ENCODE measurements at regions not wholly inside any gene's neighbourhood (a gene's known extent, or its start where the extent isn't known, plus 50 kb on each side); places are given as distances from the start of the nearest gene placed in this dataset.

DNA sequence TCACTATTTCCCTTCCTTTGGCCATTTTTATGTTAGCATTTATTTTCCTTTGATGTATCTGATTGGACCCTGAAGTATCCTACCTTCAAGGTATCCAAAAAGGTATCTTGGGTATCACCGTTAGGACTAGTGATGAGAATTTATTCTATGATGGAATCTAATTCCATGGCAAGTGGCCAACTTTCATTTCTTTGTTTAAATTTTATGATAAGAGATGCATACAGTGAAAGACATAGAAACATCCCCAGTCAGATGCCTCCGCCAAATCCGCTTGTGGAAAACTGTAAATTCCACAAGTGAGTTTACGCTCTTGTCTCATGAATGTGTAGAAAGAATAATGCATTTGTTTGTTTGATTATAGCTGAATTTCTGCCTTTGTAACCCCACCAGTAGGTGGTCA lies 153.7 kb upstream of the NR2F2 start:
- H3K27me3 ChIP-seq (ENCODE audit: control insufficient read depth, insufficient read depth, low read length), result no peaks in the 10 kb centered on the region
- no peaks in the 10 kb centered on the region for H3K9me3 ChIP-seq (replicated peaks; ENCODE audit: low read length)
- no peak overlapping the region for H3K9ac ChIP-seq (ENCODE audit: low read depth, low read length)
- no peak overlapping the region for H3K4me3 ChIP-seq (ENCODE audit: low read length)
- no peaks in the 10 kb centered on the region for H3K4me1 ChIP-seq (ENCODE audit: control insufficient read depth, insufficient read depth, low read length)
- no peak overlapping the region for H3K4me2 ChIP-seq (ENCODE audit: low read length)
- H3K36me3 ChIP-seq (ENCODE audit: insufficient read depth, low read length), result no peaks in the 10 kb centered on the region

DNA sequence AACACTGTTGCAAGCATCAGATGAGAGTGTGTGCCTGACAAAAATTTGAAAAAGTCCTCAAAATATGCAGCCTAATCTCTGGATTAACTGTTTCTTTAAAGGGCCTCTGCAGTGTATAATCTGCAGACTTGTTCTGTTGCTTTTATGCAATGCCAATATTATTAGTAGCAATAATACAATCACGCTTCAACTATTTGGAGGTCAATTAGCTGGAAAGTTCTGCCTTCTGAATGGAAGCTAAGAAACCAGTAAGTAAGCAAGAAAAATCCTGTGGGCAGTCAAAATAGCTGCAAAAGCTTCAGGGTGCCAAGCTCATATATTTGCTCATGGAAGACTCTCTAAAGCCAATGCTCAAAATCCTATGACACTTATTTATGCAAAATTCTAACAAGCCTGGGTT lies 153.2 kb upstream of the NR2F2 start:
- Histone ChIP-seq H3K4me2 (ENCODE audit: low read length) (no peak overlapping the region), H3K9me3 (replicated peaks; ENCODE audit: low read length) (no peaks in the 10 kb centered on the region), H3K9ac (ENCODE audit: low read depth, low read length) (no peak overlapping the region), H3K4me1 (ENCODE audit: control insufficient read depth, insufficient read depth, low read length) (no peaks in the 10 kb centered on the region), H3K36me3 (ENCODE audit: insufficient read depth, low read length) (no peaks in the 10 kb centered on the region), H3K27me3 (ENCODE audit: control insufficient read depth, insufficient read depth, low read length) (no peaks in the 10 kb centered on the region), H3K4me3 (ENCODE audit: low read length) (no peak overlapping the region)

DNA sequence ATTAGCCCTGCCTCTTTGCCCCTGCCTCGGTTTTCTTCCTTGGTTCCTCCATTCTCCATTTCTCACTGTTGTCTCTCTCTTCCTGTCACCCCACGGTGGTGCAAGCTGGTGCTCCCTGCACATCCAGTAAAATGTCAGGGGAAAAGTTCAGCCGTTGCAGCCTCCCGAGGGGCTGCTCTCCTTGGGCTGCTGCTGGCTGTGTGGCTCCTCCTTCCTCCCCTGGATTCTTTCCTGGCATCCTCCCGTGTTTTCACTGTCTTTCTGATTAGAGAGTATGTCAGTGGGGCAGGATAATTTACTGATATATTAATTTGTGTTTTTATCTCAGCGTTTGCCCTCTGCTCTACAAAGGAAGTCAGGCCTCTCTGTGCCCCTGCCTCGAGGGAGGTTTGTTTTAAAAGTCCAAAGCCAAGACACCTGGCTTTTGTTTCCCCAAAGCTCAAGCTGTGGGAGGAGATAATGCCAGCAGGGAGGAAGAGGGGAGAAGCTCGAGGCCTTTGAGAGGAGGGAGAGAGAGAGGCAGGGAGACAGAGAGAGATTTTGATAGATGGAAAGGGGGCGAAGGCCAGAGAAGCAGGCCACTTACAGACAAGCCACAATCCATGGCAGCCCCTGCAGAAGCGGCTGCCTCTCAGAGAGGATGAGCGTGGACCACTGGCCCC lies 150.3 kb upstream of the NR2F2 start:
- H3K4me3 ChIP-seq (ENCODE audit: low read length), result no peak overlapping the region
- H3K27me3 ChIP-seq (ENCODE audit: control insufficient read depth, insufficient read depth, low read length), result no peaks in the 10 kb centered on the region
- H3K4me2 ChIP-seq (ENCODE audit: low read length), result no peak overlapping the region
- no peaks in the 10 kb centered on the region for H3K36me3 ChIP-seq (ENCODE audit: insufficient read depth, low read length)
- H3K4me1 ChIP-seq (ENCODE audit: control insufficient read depth, insufficient read depth, low read length), result no peaks in the 10 kb centered on the region
- no peaks in the 10 kb centered on the region for H3K9me3 ChIP-seq (replicated peaks; ENCODE audit: low read length)
- no peak overlapping the region for H3K9ac ChIP-seq (ENCODE audit: low read depth, low read length)

- no peaks in the 10 kb centered on the region for H3K27me3 ChIP-seq (ENCODE audit: control insufficient read depth, insufficient read depth, low read length)
- no peak overlapping the region for H3K9ac ChIP-seq (ENCODE audit: low read depth, low read length)
- H3K4me3 ChIP-seq (ENCODE audit: low read length), result no peak overlapping the region
- no peaks in the 10 kb centered on the region for H3K4me1 ChIP-seq (ENCODE audit: control insufficient read depth, insufficient read depth, low read length)
- H3K4me2 ChIP-seq (ENCODE audit: low read length), result no peak overlapping the region
- H3K36me3 ChIP-seq (ENCODE audit: insufficient read depth, low read length), result no peaks in the 10 kb centered on the region
- no peaks in the 10 kb centered on the region for H3K9me3 ChIP-seq (replicated peaks; ENCODE audit: low read length)
Measured at GRCh38 chr15:96181217-96181616, 149.3 kb upstream of the NR2F2 start.

DNA sequence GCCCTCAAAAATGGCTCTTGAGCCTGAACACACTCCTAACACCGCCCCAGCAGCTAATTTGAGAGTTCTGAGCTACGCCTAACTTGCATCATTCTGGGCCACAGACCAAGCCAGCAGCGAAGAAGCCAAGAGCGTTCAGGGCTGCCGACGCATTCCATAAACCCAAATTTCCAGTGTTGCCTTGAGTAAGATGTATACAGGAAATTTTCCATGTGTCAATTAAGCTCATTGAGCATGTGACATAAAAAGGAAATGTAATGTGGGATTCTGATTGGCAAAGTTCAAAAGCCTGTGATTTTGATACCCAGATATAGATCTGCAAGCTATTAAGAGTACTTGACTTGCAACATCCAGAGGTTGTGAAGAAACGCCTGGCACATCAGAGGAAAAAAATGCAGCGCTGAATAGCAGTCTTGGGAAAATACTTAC lies 148.6 kb upstream of the NR2F2 start:
- H3K27me3 ChIP-seq (ENCODE audit: control insufficient read depth, insufficient read depth, low read length), result no peaks in the 10 kb centered on the region
- no peaks in the 10 kb centered on the region for H3K9me3 ChIP-seq (replicated peaks; ENCODE audit: low read length)
- H3K4me1 ChIP-seq (ENCODE audit: control insufficient read depth, insufficient read depth, low read length), result no peaks in the 10 kb centered on the region
- H3K4me3 ChIP-seq (ENCODE audit: low read length), result no peak overlapping the region
- H3K4me2 ChIP-seq (ENCODE audit: low read length), result no peak overlapping the region
- H3K9ac ChIP-seq (ENCODE audit: low read depth, low read length), result no peak overlapping the region
- no peaks in the 10 kb centered on the region for H3K36me3 ChIP-seq (ENCODE audit: insufficient read depth, low read length)

DNA sequence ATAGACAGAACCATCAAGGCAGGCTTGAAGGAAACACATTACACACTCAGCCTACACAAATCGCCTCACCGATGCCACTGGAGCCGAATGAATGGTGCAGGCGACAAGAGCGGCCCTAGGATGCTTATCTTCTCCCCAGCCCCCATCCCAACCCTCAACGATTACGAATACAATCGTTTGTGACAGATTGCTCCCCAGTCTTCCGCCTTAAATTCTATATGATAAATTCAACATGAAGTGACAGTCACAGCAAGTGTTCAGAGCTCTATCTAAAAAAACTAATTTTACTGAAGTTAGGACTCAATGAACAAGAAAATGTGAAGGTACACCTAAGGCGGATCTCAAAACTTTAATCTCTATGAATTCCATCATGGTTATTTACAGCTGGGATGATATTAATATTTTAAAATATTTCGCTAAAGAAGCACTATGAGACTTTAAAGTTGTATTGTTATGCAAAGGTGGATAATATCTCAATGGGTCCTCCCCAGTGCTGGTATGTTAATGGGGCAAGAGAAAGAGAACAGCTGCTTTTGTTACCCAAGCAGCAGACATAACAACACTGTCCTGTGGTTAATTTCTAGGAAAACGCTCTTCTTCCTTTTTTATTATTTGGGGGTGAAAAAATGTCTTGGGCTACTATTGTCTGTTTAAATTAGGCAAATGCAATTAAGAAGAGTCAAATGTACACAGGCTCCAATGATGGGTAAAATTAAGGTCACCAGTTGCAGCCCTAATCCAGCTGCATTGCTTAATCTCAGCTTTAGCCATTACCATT lies 147.6 kb upstream of the NR2F2 start:
- no peaks in the 10 kb centered on the region for H3K36me3 ChIP-seq (ENCODE audit: insufficient read depth, low read length)

DNA sequence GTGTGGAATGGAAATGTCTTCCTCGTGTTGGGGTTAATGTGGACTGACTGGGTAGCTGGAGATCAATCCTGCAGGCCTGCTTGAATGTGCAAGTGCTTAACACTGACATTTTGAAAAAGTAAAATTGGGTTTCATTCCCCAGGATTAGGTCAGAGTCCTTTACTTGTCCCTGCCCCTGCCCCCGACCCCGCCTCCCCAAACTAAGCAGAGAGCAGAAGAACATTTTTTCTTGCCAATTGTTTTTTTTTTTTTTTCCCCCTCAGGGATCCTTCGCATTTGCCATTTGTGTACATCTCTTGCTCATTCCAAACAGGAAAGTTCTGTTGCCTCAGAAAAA lies 147.0 kb upstream of the NR2F2 start:
- H3K9ac ChIP-seq (ENCODE audit: low read depth, low read length), result no peak overlapping the region
- no peak overlapping the region for H3K4me3 ChIP-seq (ENCODE audit: low read length)
- H3K9me3 ChIP-seq (replicated peaks; ENCODE audit: low read length), result no peaks in the 10 kb centered on the region
- no peak overlapping the region for H3K4me2 ChIP-seq (ENCODE audit: low read length)
- no peaks in the 10 kb centered on the region for H3K36me3 ChIP-seq (ENCODE audit: insufficient read depth, low read length)
- H3K27me3 ChIP-seq (ENCODE audit: control insufficient read depth, insufficient read depth, low read length), result no peaks in the 10 kb centered on the region
- no peaks in the 10 kb centered on the region for H3K4me1 ChIP-seq (ENCODE audit: control insufficient read depth, insufficient read depth, low read length)

More for the DNA sequence above, 147.6 kb upstream of the NR2F2 start:
- Histone ChIP-seq H3K9me3 (replicated peaks; ENCODE audit: low read length) (no peaks in the 10 kb centered on the region), H3K27me3 (ENCODE audit: control insufficient read depth, insufficient read depth, low read length) (no peaks in the 10 kb centered on the region), H3K9ac (ENCODE audit: low read depth, low read length) (no peak overlapping the region), H3K4me2 (ENCODE audit: low read length) (no peak overlapping the region), H3K4me1 (ENCODE audit: control insufficient read depth, insufficient read depth, low read length) (no peaks in the 10 kb centered on the region), H3K4me3 (ENCODE audit: low read length) (no peak overlapping the region)

- Histone ChIP-seq H3K4me2 (ENCODE audit: low read length) (no peak overlapping the region), H3K27me3 (ENCODE audit: control insufficient read depth, insufficient read depth, low read length) (no peaks in the 10 kb centered on the region), H3K4me3 (ENCODE audit: low read length) (no peak overlapping the region), H3K9ac (ENCODE audit: low read depth, low read length) (no peak overlapping the region), H3K4me1 (ENCODE audit: control insufficient read depth, insufficient read depth, low read length) (no peaks in the 10 kb centered on the region), H3K9me3 (replicated peaks; ENCODE audit: low read length) (no peaks in the 10 kb centered on the region), H3K36me3 (ENCODE audit: insufficient read depth, low read length) (no peaks in the 10 kb centered on the region)
Measured at GRCh38 chr15:96183867-96184266, 146.6 kb upstream of the NR2F2 start.

- Histone ChIP-seq H3K9ac (ENCODE audit: low read depth, low read length) (no peak overlapping the region), H3K27me3 (ENCODE audit: control insufficient read depth, insufficient read depth, low read length) (no peaks in the 10 kb centered on the region), H3K4me1 (ENCODE audit: control insufficient read depth, insufficient read depth, low read length) (no peaks in the 10 kb centered on the region), H3K36me3 (ENCODE audit: insufficient read depth, low read length) (no peaks in the 10 kb centered on the region), H3K4me2 (ENCODE audit: low read length) (no peak overlapping the region), H3K4me3 (ENCODE audit: low read length) (no peak overlapping the region), H3K9me3 (replicated peaks; ENCODE audit: low read length) (no peaks in the 10 kb centered on the region)
Measured at GRCh38 chr15:96184297-96184696, 146.2 kb upstream of the NR2F2 start.

GRCh38 chr15:96186105-96186504 lies 144.4 kb upstream of the NR2F2 start:
- Histone ChIP-seq H3K4me2 (ENCODE audit: low read length) (no peak overlapping the region), H3K9me3 (replicated peaks; ENCODE audit: low read length) (no peaks in the 10 kb centered on the region)

DNA sequence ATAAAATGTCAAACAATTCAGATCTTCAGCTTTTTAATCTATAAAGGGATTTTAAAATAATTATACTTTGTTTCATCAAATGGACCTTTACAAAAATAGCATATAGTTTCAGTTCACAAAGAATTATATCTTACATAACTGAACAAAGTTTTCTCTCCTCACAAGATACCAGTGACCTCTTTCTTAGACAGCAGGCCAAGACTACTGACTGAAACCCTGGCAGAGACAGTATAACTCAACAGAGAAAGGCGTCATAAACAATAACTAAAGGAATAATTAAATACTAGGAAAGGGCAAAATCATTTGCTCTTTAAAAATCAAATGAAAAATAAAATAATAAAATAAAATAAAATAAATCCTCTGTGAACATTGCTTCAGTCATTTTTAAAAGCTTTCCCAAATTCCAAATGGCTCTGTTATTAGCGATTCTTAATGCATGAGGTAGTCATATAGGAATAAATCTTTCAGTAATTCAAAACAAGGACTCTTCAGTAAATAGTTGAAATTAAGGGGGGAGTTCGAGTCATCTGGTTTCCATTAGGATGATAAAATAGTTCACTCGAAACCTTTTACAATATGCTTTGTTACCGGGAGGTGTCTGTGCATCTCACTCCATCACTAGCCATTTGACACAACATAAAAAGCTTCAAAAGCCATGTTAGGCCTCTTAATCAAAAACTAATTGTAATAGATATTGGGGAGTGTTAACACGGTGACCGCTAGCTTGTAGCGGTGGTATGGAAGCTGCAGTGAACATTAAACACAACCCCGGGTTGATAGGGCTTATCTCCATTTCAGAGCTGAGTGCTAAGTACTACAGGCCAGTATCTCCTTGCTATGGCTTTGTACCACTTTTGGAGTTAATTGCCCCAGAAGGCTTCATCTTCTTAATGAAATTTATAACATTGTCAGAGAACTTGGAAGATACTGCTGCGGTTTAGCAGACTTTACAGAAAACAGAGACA lies 142.9 kb upstream of the NR2F2 start:
- no peaks in the 10 kb centered on the region for H3K9me3 ChIP-seq (replicated peaks; ENCODE audit: low read length)
- no peaks in the 10 kb centered on the region for H3K27me3 ChIP-seq (ENCODE audit: control insufficient read depth, insufficient read depth, low read length)
- no peak overlapping the region for H3K9ac ChIP-seq (ENCODE audit: low read depth, low read length)
- no peaks in the 10 kb centered on the region for H3K36me3 ChIP-seq (ENCODE audit: insufficient read depth, low read length)
- H3K4me3 ChIP-seq (ENCODE audit: low read length), result no peak overlapping the region
- H3K4me1 ChIP-seq (ENCODE audit: control insufficient read depth, insufficient read depth, low read length), result no peaks in the 10 kb centered on the region
- H3K4me2 ChIP-seq (ENCODE audit: low read length), result no peak overlapping the region

More at GRCh38 chr15:96186105-96186504, 144.4 kb upstream of the NR2F2 start:
- H3K36me3 ChIP-seq (ENCODE audit: insufficient read depth, low read length), result no peaks in the 10 kb centered on the region
- no peaks in the 10 kb centered on the region for H3K27me3 ChIP-seq (ENCODE audit: control insufficient read depth, insufficient read depth, low read length)
- no peak overlapping the region for H3K9ac ChIP-seq (ENCODE audit: low read depth, low read length)
- H3K4me1 ChIP-seq (ENCODE audit: control insufficient read depth, insufficient read depth, low read length), result no peaks in the 10 kb centered on the region
- H3K4me3 ChIP-seq (ENCODE audit: low read length), result no peak overlapping the region
